MCF 10A (cell line): ENCODE measurements at regions not wholly inside any gene's neighbourhood (a gene's known extent, or its start where the extent isn't known, plus 50 kb on each side); places are given as distances from the start of the nearest gene placed in this dataset.
"Not testable (repeated sequence)": the region's sequence is repeated elsewhere in the genome, so short reads cannot be mapped to it uniquely, and the experiment has no call there.

Experiments
- BruUV-seq: library from RNA; stranded (reverse); fragments of 400-500 nt; replicated peaks from 2 replicates; lab custom pipeline; 2021; lab: Mats Ljungman, UMichigan
- CTCF ChIA-PET: fragments of 300-600 bp; sonication (Branson Sonifier 250); formaldehyde crosslinking; extraction: SDS; loops from one replicate; lab custom pipeline; 2021; ENCODE audit warnings: antibody characterized with exemption, inconsistent platforms; lab: Yijun Ruan, JAX
- POLR2A ChIA-PET: fragments of 300-600, 350-650 bp; sonication (Branson Sonifier 250); formaldehyde crosslinking; extraction: SDS; loops from one replicate; lab custom pipeline; 2020; ENCODE audit warnings: antibody characterized with exemption, inconsistent platforms; lab: Yijun Ruan, JAX
- DNase-seq: peaks from one replicate; pipeline ENCODE4 v3.0.0-alpha.2; 2018; ENCODE audit not compliant: unreplicated experiment
- H3K27ac Mint-ChIP-seq: one replicate; pipeline ENCODE4 v1.8.0; 2022; ENCODE audit warnings: mild to moderate bottlenecking, low read depth, mixed read lengths; ENCODE audit not compliant: unreplicated experiment
- H3K27me3 Mint-ChIP-seq: one replicate; pipeline ENCODE4 v1.8.0; 2022; ENCODE audit warnings: mixed read lengths; ENCODE audit not compliant: insufficient read depth, unreplicated experiment
- H3K36me3 Mint-ChIP-seq: one replicate; pipeline ENCODE4 v1.8.0; 2022; ENCODE audit warnings: mild to moderate bottlenecking, moderate library complexity, mixed read lengths; ENCODE audit not compliant: insufficient read depth, unreplicated experiment
- H3K4me1 Mint-ChIP-seq: one replicate; pipeline ENCODE4 v1.8.0; 2022; ENCODE audit warnings: mixed read lengths; ENCODE audit not compliant: insufficient read depth, unreplicated experiment
- H3K4me3 Mint-ChIP-seq: one replicate; pipeline ENCODE4 v1.8.0; 2022; ENCODE audit warnings: mild to moderate bottlenecking, moderate library complexity, mixed read lengths; ENCODE audit not compliant: unreplicated experiment
- H3K9me3 Mint-ChIP-seq: one replicate; pipeline ENCODE4 v1.8.0; 2022; ENCODE audit warnings: mixed read lengths; ENCODE audit not compliant: unreplicated experiment
- intact Hi-C: fragments of 100-400 bp; cut with micrococcal nuclease; formaldehyde crosslinking; loops from 2 replicates; pipeline ENCODE4 v1.14.1; 2022
- TF ChIP-seq, protein P1 (sequence below): fragments of 200-600 bp; IDR thresholded peaks from one replicate; pipeline ENCODE4 v1.8.0; 2022; ENCODE audit warnings: antibody characterized with exemption, mild to moderate bottlenecking; ENCODE audit not compliant: unreplicated experiment

DNA sequence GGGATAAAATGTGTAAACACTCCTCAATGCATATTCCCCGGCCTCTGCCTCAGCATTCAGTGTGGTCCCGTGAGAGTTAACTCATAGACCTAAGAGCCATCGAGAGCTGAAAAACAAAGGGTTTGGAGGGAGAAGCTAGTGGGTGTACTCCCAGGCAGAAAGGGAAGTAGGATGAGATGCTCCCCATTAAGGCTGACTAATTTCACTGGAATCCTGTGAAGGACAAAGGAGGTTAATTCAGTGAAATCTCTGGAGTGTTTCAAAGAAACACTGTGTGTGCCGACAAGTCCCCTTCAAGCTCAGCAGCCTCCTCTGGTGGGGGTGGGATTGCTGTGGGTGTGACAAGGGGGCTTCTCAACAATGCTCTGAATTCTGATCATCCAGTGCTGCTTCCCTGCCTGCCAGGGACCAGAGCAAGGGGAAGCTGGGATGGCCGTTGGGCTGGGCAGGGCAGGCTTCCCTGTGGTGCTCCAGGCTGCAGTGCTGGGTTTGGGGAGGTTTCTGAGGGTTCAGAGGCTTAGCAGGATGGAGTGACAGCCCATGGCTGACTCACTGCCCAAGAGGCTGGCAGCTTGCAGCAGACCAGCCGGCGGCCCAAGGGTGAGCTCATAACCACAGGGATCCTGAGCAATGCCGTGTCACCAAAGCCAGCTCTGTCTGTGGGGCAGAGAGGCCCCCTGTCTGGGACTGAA is 61.4 kb upstream of the BMAL1 start:
- BruUV-seq: TSS peak; percentile 86
- ChIA-PET CTCF (interaction anchor here (0.5 to 14.0 kb wide), 16 partner anchors 13 to 252 kb away, joined by 3 to 311 read pairs (median 3); partner anchors contain the start of gene BTBD10), POLR2A (interaction anchor here (0.6 to 3.4 kb wide), 20 partner anchors 8 to 294 kb away, joined by 3 to 28 read pairs (median 4); no protein-coding TSS in a partner anchor)
- intact Hi-C loops: loop anchor here (1.0 kb wide), 3 partner anchors 44 to 119 kb away; partner anchors contain the start of gene BMAL1
- Mint-ChIP-seq H3K4me3 (peak overlapping the region; percentile 32), H3K9me3 (no peaks in the 10 kb centered on the region), H3K4me1 (peaks cover 26% of the 10 kb centered on the region), H3K27ac (peak overlapping the region; percentile 85), H3K36me3 (no peaks in the 10 kb centered on the region), H3K27me3 (no peaks in the 10 kb centered on the region)
- TF ChIP-seq, protein P1, sequence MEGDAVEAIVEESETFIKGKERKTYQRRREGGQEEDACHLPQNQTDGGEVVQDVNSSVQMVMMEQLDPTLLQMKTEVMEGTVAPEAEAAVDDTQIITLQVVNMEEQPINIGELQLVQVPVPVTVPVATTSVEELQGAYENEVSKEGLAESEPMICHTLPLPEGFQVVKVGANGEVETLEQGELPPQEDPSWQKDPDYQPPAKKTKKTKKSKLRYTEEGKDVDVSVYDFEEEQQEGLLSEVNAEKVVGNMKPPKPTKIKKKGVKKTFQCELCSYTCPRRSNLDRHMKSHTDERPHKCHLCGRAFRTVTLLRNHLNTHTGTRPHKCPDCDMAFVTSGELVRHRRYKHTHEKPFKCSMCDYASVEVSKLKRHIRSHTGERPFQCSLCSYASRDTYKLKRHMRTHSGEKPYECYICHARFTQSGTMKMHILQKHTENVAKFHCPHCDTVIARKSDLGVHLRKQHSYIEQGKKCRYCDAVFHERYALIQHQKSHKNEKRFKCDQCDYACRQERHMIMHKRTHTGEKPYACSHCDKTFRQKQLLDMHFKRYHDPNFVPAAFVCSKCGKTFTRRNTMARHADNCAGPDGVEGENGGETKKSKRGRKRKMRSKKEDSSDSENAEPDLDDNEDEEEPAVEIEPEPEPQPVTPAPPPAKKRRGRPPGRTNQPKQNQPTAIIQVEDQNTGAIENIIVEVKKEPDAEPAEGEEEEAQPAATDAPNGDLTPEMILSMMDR: no peak
- DNase-seq: peak; percentile 92

DNA sequence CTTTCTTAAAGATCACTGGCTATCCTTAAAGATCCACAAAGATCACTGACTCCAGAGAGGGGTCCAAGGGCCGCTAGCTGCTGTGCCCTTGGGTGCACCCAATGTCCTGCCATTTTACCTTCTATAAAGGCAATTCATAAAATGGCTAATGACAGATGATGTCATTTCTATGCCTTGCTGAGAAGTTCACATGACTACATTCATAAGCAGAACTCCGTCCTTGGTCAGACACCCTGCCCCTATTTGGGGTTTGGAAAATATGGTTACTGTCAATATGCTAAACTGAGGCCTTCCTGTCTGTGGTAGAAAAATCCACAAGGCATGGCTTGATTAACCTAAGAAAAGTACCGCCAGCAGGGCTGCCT is 60.9 kb upstream of the BMAL1 start:
- no peaks in the 10 kb centered on the region for H3K27me3 Mint-ChIP-seq
- H3K4me3 Mint-ChIP-seq: no peak overlapping the region
- TF ChIP-seq, protein P1: no peak
- no TSS peak for BruUV-seq
- POLR2A ChIA-PET: interaction anchor here (0.9 to 3.4 kb wide), 13 partner anchors 9 to 121 kb away, joined by 3 to 28 read pairs (median 5); no protein-coding TSS in a partner anchor
- CTCF ChIA-PET: interaction anchor here (0.6 to 14.0 kb wide), 11 partner anchors 18 to 675 kb away, joined by 3 to 311 read pairs (median 3); partner anchors contain the start of gene BTBD10
- no peak for DNase-seq
- intact Hi-C loops: loop anchor here (1.0 kb wide), 3 partner anchors 44 to 119 kb away; partner anchors contain the start of gene BMAL1
- peak overlapping the region; percentile 85 for H3K27ac Mint-ChIP-seq
- no peaks in the 10 kb centered on the region for H3K9me3 Mint-ChIP-seq
- peaks cover 26% of the 10 kb centered on the region for H3K4me1 Mint-ChIP-seq
- no peaks in the 10 kb centered on the region for H3K36me3 Mint-ChIP-seq

DNA sequence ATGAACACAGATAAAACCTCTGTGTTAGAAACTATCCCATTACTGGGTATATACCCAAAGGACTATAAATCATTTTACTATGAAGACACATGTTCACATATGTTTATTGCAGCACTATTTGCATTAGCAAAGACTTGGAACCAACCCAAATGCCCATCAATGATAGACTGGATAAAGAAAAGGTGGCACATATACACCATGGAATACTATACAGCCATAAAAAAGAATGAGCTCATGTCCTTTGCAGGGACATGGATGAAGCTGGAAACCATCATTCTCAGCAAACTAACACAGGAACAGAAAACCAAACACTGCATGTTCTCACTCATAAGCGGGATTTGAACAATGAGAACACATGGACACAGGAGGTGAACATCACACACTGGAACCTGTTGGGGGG is 58.9 kb upstream of the BMAL1 start:
- H3K36me3 Mint-ChIP-seq, H3K27me3 Mint-ChIP-seq, intact Hi-C loops, H3K4me3 Mint-ChIP-seq, BruUV-seq, DNase-seq, H3K27ac Mint-ChIP-seq, POLR2A ChIA-PET, H3K9me3 Mint-ChIP-seq: not testable (repeated sequence)
- H3K4me1 Mint-ChIP-seq: peaks cover 26% of the 10 kb centered on the region
- CTCF ChIA-PET: interaction anchor here (1.2 to 14.0 kb wide), 2 partner anchors 9 to 118 kb away, joined by 5 to 311 read pairs; no protein-coding TSS in a partner anchor

DNA sequence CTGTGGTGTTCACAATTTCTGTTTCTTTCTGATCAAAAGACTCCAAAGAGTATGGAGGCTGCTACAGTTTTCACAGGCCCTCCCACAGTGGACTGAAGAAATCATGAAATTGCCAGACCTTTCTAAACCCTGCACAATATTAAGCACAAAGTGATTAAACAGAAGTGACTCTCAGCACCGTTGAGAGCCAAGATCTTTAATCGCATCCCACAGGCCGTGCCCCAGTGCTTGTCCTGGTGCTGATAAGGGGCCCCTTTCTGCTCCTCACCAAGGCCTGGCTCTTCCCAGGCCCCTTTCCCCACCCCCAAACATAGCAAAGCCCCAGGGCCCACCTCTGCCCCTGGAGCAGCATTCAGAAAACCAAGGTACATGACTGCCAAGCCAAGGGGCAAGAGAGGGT is 57.4 kb upstream of the BMAL1 start:
- no peak for DNase-seq
- CTCF ChIA-PET: interaction anchor here (0.7 to 1.8 kb wide), 3 partner anchors 10 to 115 kb away, joined by 3 to 5 read pairs (median 4); no protein-coding TSS in a partner anchor
- H3K27ac Mint-ChIP-seq: no peak overlapping the region
- TF ChIP-seq, protein P1: no peak
- H3K27me3 Mint-ChIP-seq: no peaks in the 10 kb centered on the region
- H3K4me1 Mint-ChIP-seq: peaks cover 13% of the 10 kb centered on the region
- no peaks in the 10 kb centered on the region for H3K9me3 Mint-ChIP-seq
- intact Hi-C loops: no loop called here
- POLR2A ChIA-PET: interaction anchor here (0.7 kb wide), 1 partner anchor 52 kb away, joined by 3 read pairs; no protein-coding TSS in a partner anchor
- no TSS peak for BruUV-seq
- H3K36me3 Mint-ChIP-seq: no peaks in the 10 kb centered on the region
- H3K4me3 Mint-ChIP-seq: no peak overlapping the region
